Ovary (tissue), 3 donors: ENCODE measurements at regions not wholly inside any gene's neighbourhood (a gene's known extent, or its start where the extent isn't known, plus 50 kb on each side); places are given as distances from the start of the nearest gene placed in this dataset.

Experiments used
- CTCF ChIP-seq, 3 donors: fragments of 450-650 bp in 2 of 3; fragments of 200-600 bp in 1 of 3; IDR thresholded peaks; one replicate each; pipeline versions ENCODE4 v1.5.1 to v1.8.0; 2016 to 2022; ENCODE audit warnings: antibody characterized with exemption in 3 of 3, mild to moderate bottlenecking in 1 of 3
- POLR2A ChIP-seq: fragments of 450-650 bp; IDR thresholded peaks from one replicate; pipeline ENCODE4 v1.6.1; 2017; ENCODE audit warnings: antibody characterized with exemption, mild to moderate bottlenecking, moderate library complexity
- donor health status: DM: no; HTN: no; CAD: no.

DNA sequence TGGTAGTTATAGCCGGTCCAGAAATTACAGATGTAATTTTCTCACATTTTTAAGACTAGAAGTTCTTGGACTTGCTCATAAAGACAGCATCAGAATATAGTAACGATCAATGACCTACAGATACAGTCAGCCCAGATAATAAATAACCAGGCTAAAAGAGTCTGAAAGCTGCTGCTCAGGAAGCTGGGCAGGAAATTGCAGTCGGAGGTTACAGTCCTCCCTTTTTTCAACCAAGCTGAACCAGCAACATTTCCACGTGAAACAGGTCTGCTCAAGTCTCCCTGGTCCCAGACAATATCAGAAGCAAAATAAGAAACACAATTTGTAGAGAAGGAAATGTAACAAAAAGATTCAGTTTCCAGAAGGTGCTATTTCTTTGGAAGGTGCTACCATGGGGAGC, 457.4 kb downstream of the SIPA1L2 start:
- TF ChIP-seq CTCF (IDR thresholded peaks at IDR 0.05) (no peak), POLR2A (no peak)
